ENCODE measurements at regions not wholly inside any gene's neighbourhood (a gene's known extent, or its start where the extent isn't known, plus 50 kb on each side); places are given as distances from the start of the nearest gene placed in this dataset.
A peak's percentile ranks its signal among the peaks of the same experiment; 100 is the strongest.
"Not testable (repeated sequence)": the region's sequence is repeated elsewhere in the genome, so short reads cannot be mapped to it uniquely, and the experiment has no call there.

GRCh38 chr10:60479305-60480020, 89.8 kb upstream of the ANK3 start:
- no peak for TF ChIP-seq CTCF (IDR thresholded peaks at IDR 0.05; ENCODE audit: insufficient read depth, low read depth, low read length)
- no peak for DNase-seq (ENCODE audit: low read depth)
- no peak overlapping the region for H3K4me3 ChIP-seq (ENCODE audit: low read depth, low read length)

GRCh38 chr10:60476451-60476850, 86.8 kb upstream of the ANK3 start:
- no peak for TF ChIP-seq CTCF (IDR thresholded peaks at IDR 0.05; ENCODE audit: insufficient read depth, low read depth, low read length)
- no peak overlapping the region for H3K4me3 ChIP-seq (ENCODE audit: low read depth, low read length)
- DNase-seq (ENCODE audit: low read depth), result no peak

GRCh38 chr10:60473557-60473956, 83.9 kb upstream of the ANK3 start:
- no peak for DNase-seq (ENCODE audit: low read depth)
- no peak for TF ChIP-seq CTCF (IDR thresholded peaks at IDR 0.05; ENCODE audit: insufficient read depth, low read depth, low read length)
- H3K4me3 ChIP-seq (ENCODE audit: low read depth, low read length), result no peak overlapping the region

- no peak for DNase-seq (ENCODE audit: low read depth)
- H3K4me3 ChIP-seq (ENCODE audit: low read depth, low read length), result no peak overlapping the region
- TF ChIP-seq CTCF (IDR thresholded peaks at IDR 0.05; ENCODE audit: insufficient read depth, low read depth, low read length), result no peak
Observed at GRCh38 chr10:60470091-60470490, 80.4 kb upstream of the ANK3 start.

GRCh38 chr10:60469147-60469546, 79.5 kb upstream of the ANK3 start:
- not testable (repeated sequence) for DNase-seq (ENCODE audit: low read depth); H3K4me3 ChIP-seq (ENCODE audit: low read depth, low read length)

GRCh38 chr10:60467202-60467546, 77.5 kb upstream of the ANK3 start:
- no peak overlapping the region for H3K4me3 ChIP-seq (ENCODE audit: low read depth, low read length)
- DNase-seq (ENCODE audit: low read depth), result no peak
- TF ChIP-seq CTCF (IDR thresholded peaks at IDR 0.05; ENCODE audit: insufficient read depth, low read depth, low read length), result no peak

- peak; percentile 13 for TF ChIP-seq CTCF (IDR thresholded peaks at IDR 0.05; ENCODE audit: insufficient read depth, low read depth, low read length)
- H3K4me3 ChIP-seq (ENCODE audit: low read depth, low read length), result no peak overlapping the region
- peak; percentile 25 for DNase-seq (ENCODE audit: low read depth)
Observed at GRCh38 chr10:60466267-60467201, 76.9 kb upstream of the ANK3 start.
